ENCODE measurements at regions not wholly inside any gene's neighbourhood (a gene's known extent, or its start where the extent isn't known, plus 50 kb on each side); places are given as distances from the start of the nearest gene placed in this dataset.

DNA sequence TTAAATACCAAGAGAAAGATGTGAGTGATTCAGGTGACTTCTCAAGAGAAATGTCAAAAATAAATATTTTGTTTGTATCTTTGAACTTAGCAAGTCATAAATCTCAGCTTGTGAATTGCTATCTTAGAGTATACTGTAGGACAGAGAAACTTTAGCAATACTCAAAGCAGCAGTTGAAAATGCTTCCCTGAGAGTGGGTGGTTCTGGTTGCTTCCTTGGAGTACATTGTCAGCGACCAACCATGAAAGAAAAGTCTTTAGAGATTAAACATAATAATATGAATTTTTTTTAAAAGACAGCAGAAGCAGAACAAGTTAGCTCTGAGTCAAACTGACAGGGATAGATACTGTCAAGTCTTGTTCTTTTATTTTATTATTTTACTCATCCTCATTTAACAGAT lies 86.8 kb upstream of the OSBPL8 start:
- H3K4me3 ChIP-seq (ENCODE audit: control insufficient read depth, low read depth, low read length), result no peak overlapping the region
- no peak for DNase-seq (ENCODE audit: low read depth)
- TF ChIP-seq, protein P1, sequence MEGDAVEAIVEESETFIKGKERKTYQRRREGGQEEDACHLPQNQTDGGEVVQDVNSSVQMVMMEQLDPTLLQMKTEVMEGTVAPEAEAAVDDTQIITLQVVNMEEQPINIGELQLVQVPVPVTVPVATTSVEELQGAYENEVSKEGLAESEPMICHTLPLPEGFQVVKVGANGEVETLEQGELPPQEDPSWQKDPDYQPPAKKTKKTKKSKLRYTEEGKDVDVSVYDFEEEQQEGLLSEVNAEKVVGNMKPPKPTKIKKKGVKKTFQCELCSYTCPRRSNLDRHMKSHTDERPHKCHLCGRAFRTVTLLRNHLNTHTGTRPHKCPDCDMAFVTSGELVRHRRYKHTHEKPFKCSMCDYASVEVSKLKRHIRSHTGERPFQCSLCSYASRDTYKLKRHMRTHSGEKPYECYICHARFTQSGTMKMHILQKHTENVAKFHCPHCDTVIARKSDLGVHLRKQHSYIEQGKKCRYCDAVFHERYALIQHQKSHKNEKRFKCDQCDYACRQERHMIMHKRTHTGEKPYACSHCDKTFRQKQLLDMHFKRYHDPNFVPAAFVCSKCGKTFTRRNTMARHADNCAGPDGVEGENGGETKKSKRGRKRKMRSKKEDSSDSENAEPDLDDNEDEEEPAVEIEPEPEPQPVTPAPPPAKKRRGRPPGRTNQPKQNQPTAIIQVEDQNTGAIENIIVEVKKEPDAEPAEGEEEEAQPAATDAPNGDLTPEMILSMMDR (conservative IDR thresholded peaks at IDR 0.05; ENCODE audit: control insufficient read depth, insufficient read depth, low read depth, low read length), result no peak

DNA sequence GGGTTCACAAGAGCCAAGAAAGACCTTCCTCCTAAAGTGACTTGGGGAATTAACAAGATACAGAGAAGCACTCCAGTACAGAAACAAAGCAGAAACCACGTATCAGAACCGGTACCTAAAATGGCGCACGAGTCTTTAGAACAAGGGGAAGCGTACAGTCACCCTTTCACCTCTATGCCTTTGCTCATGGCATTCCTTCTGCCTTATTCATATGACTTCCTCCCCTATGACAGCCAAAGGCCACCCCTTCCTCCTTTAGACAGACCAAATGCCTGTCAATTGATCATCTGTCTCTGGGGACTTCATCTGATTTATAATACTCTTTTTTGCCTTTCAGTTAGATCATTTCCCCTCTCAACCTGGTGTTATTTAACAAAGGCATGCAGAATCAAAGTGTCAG lies 89.5 kb upstream of the OSBPL8 start:
- H3K4me3 ChIP-seq (ENCODE audit: control insufficient read depth, low read depth, low read length), result no peak overlapping the region
- DNase-seq (ENCODE audit: low read depth), result no peak
- TF ChIP-seq, protein P1 (conservative IDR thresholded peaks at IDR 0.05; ENCODE audit: control insufficient read depth, insufficient read depth, low read depth, low read length), result no peak

DNA sequence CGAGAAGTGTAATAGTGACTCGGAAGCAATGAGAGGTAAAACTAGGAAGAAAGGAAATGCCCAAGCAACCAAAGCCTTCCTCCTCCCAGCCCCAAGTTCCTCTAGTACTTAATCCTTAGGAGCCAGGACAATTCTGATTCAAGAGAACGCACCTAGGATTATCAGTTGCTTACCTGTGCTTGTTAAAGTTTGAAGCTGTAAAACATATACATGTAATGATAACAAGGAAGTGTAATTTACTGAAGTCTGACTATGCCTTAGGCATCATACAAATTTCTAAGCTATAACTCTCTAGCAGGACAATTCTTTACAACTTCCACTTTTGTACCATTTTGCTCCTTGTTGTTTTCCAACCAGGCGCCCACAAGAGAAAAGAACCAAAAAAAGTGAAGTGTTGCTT lies 92.8 kb upstream of the OSBPL8 start:
- TF ChIP-seq, protein P1 (conservative IDR thresholded peaks at IDR 0.05; ENCODE audit: control insufficient read depth, insufficient read depth, low read depth, low read length), result no peak
- no peak for DNase-seq (ENCODE audit: low read depth)
- H3K4me3 ChIP-seq (ENCODE audit: control insufficient read depth, low read depth, low read length), result no peak overlapping the region

DNA sequence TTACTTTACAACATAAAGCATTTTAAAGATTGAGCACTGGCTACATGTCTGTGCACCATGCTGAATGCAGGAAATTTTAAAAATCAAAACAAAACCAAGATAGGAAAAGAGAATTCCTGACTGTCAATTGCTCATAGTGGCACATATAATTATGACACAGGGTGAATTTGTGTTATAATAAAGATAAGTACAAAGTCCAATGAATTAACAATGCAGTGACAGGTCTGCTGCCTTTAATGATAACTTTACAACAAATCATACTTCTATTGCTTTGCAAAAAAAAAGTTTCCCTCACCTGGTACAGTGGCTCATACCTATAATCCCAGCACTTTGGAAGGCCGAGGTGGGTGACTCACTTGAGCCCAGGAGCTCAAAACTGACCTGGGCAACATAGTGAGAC lies 93.8 kb upstream of the OSBPL8 start:
- H3K4me3 ChIP-seq (ENCODE audit: control insufficient read depth, low read depth, low read length), result no peak overlapping the region
- no peak for DNase-seq (ENCODE audit: low read depth)
- TF ChIP-seq, protein P1 (conservative IDR thresholded peaks at IDR 0.05; ENCODE audit: control insufficient read depth, insufficient read depth, low read depth, low read length), result no peak

DNA sequence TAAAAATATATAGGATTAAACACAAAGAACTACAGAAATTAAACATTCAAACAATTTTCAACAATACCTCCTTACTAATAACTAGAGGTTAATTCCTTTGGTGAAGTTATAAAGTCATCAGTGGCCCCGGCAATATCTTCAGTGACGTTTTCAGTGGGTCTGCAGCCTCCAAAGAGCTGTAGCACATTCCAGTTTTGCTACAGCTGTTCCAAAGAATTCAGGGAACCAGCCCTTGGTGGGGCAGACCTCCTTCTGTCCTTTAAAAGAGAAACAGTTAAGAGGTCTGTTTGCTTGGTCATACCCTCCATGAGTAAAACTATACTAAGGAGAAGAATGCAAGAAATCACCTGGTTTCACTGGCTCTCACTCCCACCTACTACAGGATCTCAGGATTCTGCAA lies 99.2 kb upstream of the ZDHHC17 start:
- H3K4me3 ChIP-seq (ENCODE audit: control insufficient read depth, low read depth, low read length), result no peak overlapping the region
- TF ChIP-seq, protein P1 (conservative IDR thresholded peaks at IDR 0.05; ENCODE audit: control insufficient read depth, insufficient read depth, low read depth, low read length), result no peak
- DNase-seq (ENCODE audit: low read depth), result no peak

DNA sequence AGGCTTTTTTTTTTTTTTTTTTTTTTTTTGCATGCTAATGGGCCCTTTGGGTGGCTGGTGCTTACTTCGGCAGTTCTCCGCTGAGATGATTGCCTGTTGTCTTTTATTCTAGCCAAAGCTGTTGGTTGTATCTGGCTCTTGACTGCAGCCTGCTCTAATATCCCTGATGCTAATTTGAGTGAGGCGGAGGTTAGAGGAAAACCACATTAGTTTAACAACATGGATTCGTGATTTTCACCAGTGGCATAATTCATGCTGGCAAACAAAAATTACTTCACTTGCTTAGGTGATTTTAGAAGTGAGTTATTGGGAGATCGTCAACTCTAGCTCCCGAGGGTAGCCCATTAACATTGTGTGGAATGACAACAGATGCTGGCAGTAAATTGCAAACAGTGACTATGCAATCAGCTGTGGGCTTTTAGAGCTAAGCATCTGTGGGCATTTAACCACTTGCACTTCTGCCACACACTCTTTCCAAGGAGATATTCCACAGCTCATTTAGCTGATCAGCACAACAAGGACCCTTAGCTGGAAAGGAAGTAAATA lies 97.6 kb upstream of the ZDHHC17 start:
- TF ChIP-seq, protein P1 (conservative IDR thresholded peaks at IDR 0.05; ENCODE audit: control insufficient read depth, insufficient read depth, low read depth, low read length), result no peak
- H3K4me3 ChIP-seq (ENCODE audit: control insufficient read depth, low read depth, low read length), result no peak overlapping the region
- DNase-seq (ENCODE audit: low read depth), result no peak

DNA sequence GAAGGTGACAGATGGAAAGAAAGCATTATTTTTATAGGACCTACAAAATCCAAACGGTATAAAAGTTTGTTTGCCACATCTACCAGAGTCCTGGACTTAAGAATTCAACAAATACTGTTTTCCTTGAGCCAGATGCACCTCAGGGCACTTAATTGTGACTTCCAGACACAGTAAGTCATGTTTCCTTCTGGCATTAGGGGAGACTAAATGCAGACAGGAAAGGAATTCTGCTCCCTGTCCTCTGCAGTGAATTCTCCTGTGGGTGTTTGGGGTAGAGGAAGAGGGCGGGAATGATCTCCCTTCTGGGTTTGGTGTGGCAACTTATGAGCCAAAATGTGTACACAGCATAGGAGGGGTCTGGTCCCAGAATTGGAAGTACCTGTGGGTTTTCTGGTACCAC lies 93.9 kb upstream of the ZDHHC17 start:
- DNase-seq (ENCODE audit: low read depth), result no peak
- TF ChIP-seq, protein P1 (conservative IDR thresholded peaks at IDR 0.05; ENCODE audit: control insufficient read depth, insufficient read depth, low read depth, low read length), result no peak
- no peak overlapping the region for H3K4me3 ChIP-seq (ENCODE audit: control insufficient read depth, low read depth, low read length)
